ENCODE measurements at regions not wholly inside any gene's neighbourhood (a gene's known extent, or its start where the extent isn't known, plus 50 kb on each side); places are given as distances from the start of the nearest gene placed in this dataset.

- TF ChIP-seq NR3C1 (CRISPR knock-in tag; conservative IDR thresholded peaks at IDR 0.05; ENCODE audit: low read depth) (no peak), CTCF (IDR thresholded peaks at IDR 0.05) (no peak), FOXP4 (CRISPR knock-in tag; IDR thresholded peaks at IDR 0.05) (no peak), E2F1 (CRISPR knock-in tag; IDR thresholded peaks at IDR 0.05) (no peak), MAX (CRISPR knock-in tag; IDR thresholded peaks at IDR 0.05) (no peak), NFE2L1 (CRISPR knock-in tag; IDR thresholded peaks at IDR 0.05) (no peak), JAZF1 (CRISPR knock-in tag; IDR thresholded peaks at IDR 0.05) (no peak), ZBTB43 (CRISPR knock-in tag; IDR thresholded peaks at IDR 0.05) (no peak), JUN (CRISPR knock-in tag; IDR thresholded peaks at IDR 0.05) (no peak)
Measured at GRCh38 chr6:145275787-145276186, 459.5 kb downstream of the EPM2A start.

All from WTC11 (cell line).